IMR-90 (cell line): ENCODE measurements at regions not wholly inside any gene's neighbourhood (a gene's known extent, or its start where the extent isn't known, plus 50 kb on each side); places are given as distances from the start of the nearest gene placed in this dataset.

Experiments used
- POLR2A ChIP-seq: IDR thresholded peaks from 2 replicates; pipeline ENCODE4 v1.6.1; 2012; ENCODE audit warnings: mild to moderate bottlenecking, low read depth, low read length
- RAD21 ChIP-seq: IDR thresholded peaks from 2 replicates; pipeline ENCODE4 v1.6.1; 2012; ENCODE audit warnings: low read length, improper control_type of control experiment
- USF2 ChIP-seq: fragments of 150-350 bp; IDR thresholded peaks from 2 replicates; pipeline ENCODE4 v1.6.1; 2017; ENCODE audit warnings: mild to moderate bottlenecking, antibody characterized with exemption, low read length, low read depth

GRCh38 chrX:69431420-69431819, 72.7 kb upstream of the NALF2 start:
- no peak for TF ChIP-seq POLR2A
- no peak for TF ChIP-seq RAD21
- TF ChIP-seq USF2, result no peak
